PFSK-1 (cell line): ENCODE measurements at regions not wholly inside any gene's neighbourhood (a gene's known extent, or its start where the extent isn't known, plus 50 kb on each side); places are given as distances from the start of the nearest gene placed in this dataset.

Source experiments
- FOXP2 ChIP-seq: optimal IDR thresholded peaks from 2 replicates; pipeline ENCODE3; 2011; ENCODE audit warnings: borderline replicate concordance, control low read depth, inconsistent platforms; ENCODE audit not compliant: insufficient read depth; ENCODE audit errors: extremely low read length, extremely low read depth
- POLR2AphosphoS5 ChIP-seq: IDR thresholded peaks from 2 replicates; pipeline ENCODE4 v1.6.1; 2012; ENCODE audit warnings: low read depth, mild to moderate bottlenecking, control low read depth, low read length, moderate library complexity
- SIN3A ChIP-seq: IDR thresholded peaks from 2 replicates; pipeline ENCODE4 v1.6.1; 2012; ENCODE audit warnings: mild to moderate bottlenecking, low read length, moderate library complexity, borderline replicate concordance; ENCODE audit not compliant: insufficient read depth
- TAF1 ChIP-seq: IDR thresholded peaks from 2 replicates; pipeline ENCODE4 v1.6.1; 2012; ENCODE audit warnings: low read length, control low read depth, borderline replicate concordance; ENCODE audit not compliant: insufficient read depth
- TF ChIP-seq, protein P1 (sequence below), 2 experiments: IDR thresholded peaks; 2 replicates each; pipeline versions ENCODE4 v1.6.1 to v1.8.0; 2011 to 2012; ENCODE audit warnings: low read depth in 2 of 2, low read length in 2 of 2, control low read depth in 1 of 2, inconsistent platforms in 1 of 2, mild to moderate bottlenecking in 1 of 2, moderate library complexity in 1 of 2; ENCODE audit not compliant: insufficient read depth in 1 of 2

GRCh38 chr20:47998736-47999135 is 213.5 kb upstream of the SULF2 start:
- TF ChIP-seq SIN3A (no peak), FOXP2 (no peak), POLR2AphosphoS5 (no peak), TAF1 (no peak)
- TF ChIP-seq, protein P1, sequence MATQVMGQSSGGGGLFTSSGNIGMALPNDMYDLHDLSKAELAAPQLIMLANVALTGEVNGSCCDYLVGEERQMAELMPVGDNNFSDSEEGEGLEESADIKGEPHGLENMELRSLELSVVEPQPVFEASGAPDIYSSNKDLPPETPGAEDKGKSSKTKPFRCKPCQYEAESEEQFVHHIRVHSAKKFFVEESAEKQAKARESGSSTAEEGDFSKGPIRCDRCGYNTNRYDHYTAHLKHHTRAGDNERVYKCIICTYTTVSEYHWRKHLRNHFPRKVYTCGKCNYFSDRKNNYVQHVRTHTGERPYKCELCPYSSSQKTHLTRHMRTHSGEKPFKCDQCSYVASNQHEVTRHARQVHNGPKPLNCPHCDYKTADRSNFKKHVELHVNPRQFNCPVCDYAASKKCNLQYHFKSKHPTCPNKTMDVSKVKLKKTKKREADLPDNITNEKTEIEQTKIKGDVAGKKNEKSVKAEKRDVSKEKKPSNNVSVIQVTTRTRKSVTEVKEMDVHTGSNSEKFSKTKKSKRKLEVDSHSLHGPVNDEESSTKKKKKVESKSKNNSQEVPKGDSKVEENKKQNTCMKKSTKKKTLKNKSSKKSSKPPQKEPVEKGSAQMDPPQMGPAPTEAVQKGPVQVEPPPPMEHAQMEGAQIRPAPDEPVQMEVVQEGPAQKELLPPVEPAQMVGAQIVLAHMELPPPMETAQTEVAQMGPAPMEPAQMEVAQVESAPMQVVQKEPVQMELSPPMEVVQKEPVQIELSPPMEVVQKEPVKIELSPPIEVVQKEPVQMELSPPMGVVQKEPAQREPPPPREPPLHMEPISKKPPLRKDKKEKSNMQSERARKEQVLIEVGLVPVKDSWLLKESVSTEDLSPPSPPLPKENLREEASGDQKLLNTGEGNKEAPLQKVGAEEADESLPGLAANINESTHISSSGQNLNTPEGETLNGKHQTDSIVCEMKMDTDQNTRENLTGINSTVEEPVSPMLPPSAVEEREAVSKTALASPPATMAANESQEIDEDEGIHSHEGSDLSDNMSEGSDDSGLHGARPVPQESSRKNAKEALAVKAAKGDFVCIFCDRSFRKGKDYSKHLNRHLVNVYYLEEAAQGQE (IDR thresholded peaks at IDR 0.05; ENCODE audit: insufficient read depth in 1 of 2, low read depth in 2 of 2, low read length in 2 of 2): no peak

GRCh38 chr20:47995661-47996060 is 210.4 kb upstream of the SULF2 start:
- TF ChIP-seq, protein P1 (IDR thresholded peaks at IDR 0.05; ENCODE audit: insufficient read depth in 1 of 2, low read depth in 2 of 2, low read length in 2 of 2): no peak
- TF ChIP-seq FOXP2 (no peak), TAF1 (no peak)

- TF ChIP-seq FOXP2 (no peak), TAF1 (no peak), POLR2AphosphoS5 (no peak), SIN3A (no peak)
- TF ChIP-seq, protein P1 (IDR thresholded peaks at IDR 0.05; ENCODE audit: insufficient read depth in 1 of 2, low read depth in 2 of 2, low read length in 2 of 2): no peak
These were observed 208.5 kb upstream of the SULF2 start for GRCh38 chr20:47993817-47994216.

- TF ChIP-seq SIN3A (no peak), TAF1 (no peak), FOXP2 (no peak), POLR2AphosphoS5 (no peak)
- TF ChIP-seq, protein P1 (IDR thresholded peaks at IDR 0.05; ENCODE audit: insufficient read depth in 1 of 2, low read depth in 2 of 2, low read length in 2 of 2): no peak
These were observed 207.9 kb upstream of the SULF2 start for GRCh38 chr20:47993035-47993755.

- TF ChIP-seq, protein P1 (IDR thresholded peaks at IDR 0.05; ENCODE audit: insufficient read depth in 1 of 2, low read depth in 2 of 2, low read length in 2 of 2): no peak
- TF ChIP-seq POLR2AphosphoS5 (no peak), TAF1 (no peak), SIN3A (no peak)
These were observed 206.7 kb upstream of the SULF2 start for GRCh38 chr20:47991875-47992488.
